IPS-18a (cell line): ENCODE measurements at regions not wholly inside any gene's neighbourhood (a gene's known extent, or its start where the extent isn't known, plus 50 kb on each side); places are given as distances from the start of the nearest gene placed in this dataset.

ENCODE experiments used
- H3K27ac ChIP-seq: one replicate; pipeline ENCODE4 v1.5.1; 2013; ENCODE audit warnings: low read length
- H3K27me3 ChIP-seq: one replicate; pipeline ENCODE4 v1.6.1; 2013; ENCODE audit warnings: mild to moderate bottlenecking, low read length; ENCODE audit not compliant: control insufficient read depth, insufficient read depth
- H3K36me3 ChIP-seq: one replicate; pipeline ENCODE4 v1.6.1; 2013; ENCODE audit warnings: low read depth, low read length; ENCODE audit not compliant: control insufficient read depth
- H3K4me1 ChIP-seq: one replicate; pipeline ENCODE4 v1.6.1; 2013; ENCODE audit warnings: low read depth, low read length; ENCODE audit not compliant: control insufficient read depth
- H3K4me3 ChIP-seq: one replicate; pipeline ENCODE4 v1.5.1; 2013; ENCODE audit warnings: low read length
- H3K9ac ChIP-seq: one replicate; pipeline ENCODE4 v1.6.1; 2013; ENCODE audit warnings: mild to moderate bottlenecking, low read length, moderate library complexity
- H3K9me3 ChIP-seq: one replicate; pipeline ENCODE4 v1.6.1; 2013; ENCODE audit warnings: low read depth, low read length; ENCODE audit not compliant: control insufficient read depth

GRCh38 chr13:99829593-99830239 lies 141.9 kb downstream of the ZIC5 start:
- H3K36me3 ChIP-seq: no peaks in the 10 kb centered on the region
- no peak overlapping the region for H3K4me3 ChIP-seq
- H3K27ac ChIP-seq: no peak overlapping the region
- H3K9me3 ChIP-seq: no peaks in the 10 kb centered on the region
- H3K4me1 ChIP-seq: no peaks in the 10 kb centered on the region
- H3K27me3 ChIP-seq: no peaks in the 10 kb centered on the region
- no peak overlapping the region for H3K9ac ChIP-seq

- H3K36me3 ChIP-seq: no peaks in the 10 kb centered on the region
- H3K9me3 ChIP-seq: no peaks in the 10 kb centered on the region
- H3K9ac ChIP-seq: no peak overlapping the region
- no peaks in the 10 kb centered on the region for H3K4me1 ChIP-seq
- no peaks in the 10 kb centered on the region for H3K27me3 ChIP-seq
- H3K27ac ChIP-seq: no peak overlapping the region
- H3K4me3 ChIP-seq: no peak overlapping the region
Observed at GRCh38 chr13:99829161-99829560, 142.4 kb downstream of the ZIC5 start.

- H3K27me3 ChIP-seq: no peaks in the 10 kb centered on the region
- H3K4me1 ChIP-seq: no peaks in the 10 kb centered on the region
- no peaks in the 10 kb centered on the region for H3K9me3 ChIP-seq
- no peaks in the 10 kb centered on the region for H3K36me3 ChIP-seq
- H3K27ac ChIP-seq: no peak overlapping the region
- no peak overlapping the region for H3K4me3 ChIP-seq
- no peak overlapping the region for H3K9ac ChIP-seq
Observed at GRCh38 chr13:99828735-99829134, 142.8 kb downstream of the ZIC5 start.

GRCh38 chr13:99828123-99828522 lies 143.4 kb downstream of the ZIC5 start:
- Histone ChIP-seq H3K9ac (no peak overlapping the region), H3K27ac (no peak overlapping the region), H3K27me3 (no peaks in the 10 kb centered on the region), H3K9me3 (no peaks in the 10 kb centered on the region), H3K4me1 (no peaks in the 10 kb centered on the region), H3K36me3 (no peaks in the 10 kb centered on the region), H3K4me3 (no peak overlapping the region)

- no peaks in the 10 kb centered on the region for H3K4me1 ChIP-seq
- H3K36me3 ChIP-seq: no peaks in the 10 kb centered on the region
- H3K27me3 ChIP-seq: no peaks in the 10 kb centered on the region
- H3K9ac ChIP-seq: no peak overlapping the region
- H3K4me3 ChIP-seq: no peak overlapping the region
- H3K27ac ChIP-seq: no peak overlapping the region
- no peaks in the 10 kb centered on the region for H3K9me3 ChIP-seq
Observed at GRCh38 chr13:99827011-99827772, 144.4 kb downstream of the ZIC5 start.

GRCh38 chr13:99823961-99824360 lies 147.6 kb downstream of the ZIC5 start:
- H3K4me1 ChIP-seq: peaks cover 12% of the 10 kb centered on the region
- H3K27me3 ChIP-seq: no peaks in the 10 kb centered on the region
- no peak overlapping the region for H3K4me3 ChIP-seq
- H3K9ac ChIP-seq: no peak overlapping the region
- no peak overlapping the region for H3K27ac ChIP-seq
- no peaks in the 10 kb centered on the region for H3K36me3 ChIP-seq
- no peaks in the 10 kb centered on the region for H3K9me3 ChIP-seq

- no peak overlapping the region for H3K9ac ChIP-seq
- peaks cover 22% of the 10 kb centered on the region for H3K4me1 ChIP-seq
- H3K27me3 ChIP-seq: no peaks in the 10 kb centered on the region
- H3K9me3 ChIP-seq: no peaks in the 10 kb centered on the region
- H3K4me3 ChIP-seq: no peak overlapping the region
- no peak overlapping the region for H3K27ac ChIP-seq
- no peaks in the 10 kb centered on the region for H3K36me3 ChIP-seq
Observed at GRCh38 chr13:99822820-99823219, 148.7 kb downstream of the ZIC5 start.

- Histone ChIP-seq H3K27me3 (no peaks in the 10 kb centered on the region), H3K9ac (no peak overlapping the region), H3K36me3 (no peaks in the 10 kb centered on the region), H3K9me3 (no peaks in the 10 kb centered on the region), H3K4me3 (no peak overlapping the region), H3K4me1 (peaks cover 22% of the 10 kb centered on the region), H3K27ac (no peak overlapping the region)
Observed at GRCh38 chr13:99821741-99822140, 149.8 kb downstream of the ZIC5 start.

GRCh38 chr13:99819967-99820366 lies 151.6 kb downstream of the ZIC5 start:
- no peak overlapping the region for H3K9ac ChIP-seq
- H3K4me3 ChIP-seq: no peak overlapping the region
- H3K36me3 ChIP-seq: no peaks in the 10 kb centered on the region
- peaks cover 22% of the 10 kb centered on the region for H3K4me1 ChIP-seq
- no peaks in the 10 kb centered on the region for H3K9me3 ChIP-seq
- no peak overlapping the region for H3K27ac ChIP-seq
- no peaks in the 10 kb centered on the region for H3K27me3 ChIP-seq

GRCh38 chr13:99816321-99816720 lies 155.2 kb downstream of the ZIC5 start:
- Histone ChIP-seq H3K27me3 (no peaks in the 10 kb centered on the region), H3K9ac (no peak overlapping the region), H3K9me3 (no peaks in the 10 kb centered on the region), H3K27ac (no peak overlapping the region), H3K4me1 (peaks cover 22% of the 10 kb centered on the region), H3K36me3 (no peaks in the 10 kb centered on the region), H3K4me3 (no peak overlapping the region)

GRCh38 chr13:99813336-99814095 lies 158.1 kb downstream of the ZIC5 start:
- Histone ChIP-seq H3K4me1 (peaks cover 6% of the 10 kb centered on the region), H3K36me3 (no peaks in the 10 kb centered on the region), H3K9me3 (no peaks in the 10 kb centered on the region), H3K4me3 (no peak overlapping the region), H3K9ac (no peak overlapping the region), H3K27ac (no peak overlapping the region), H3K27me3 (no peaks in the 10 kb centered on the region)
